ENCODE measurements at regions not wholly inside any gene's neighbourhood (a gene's known extent, or its start where the extent isn't known, plus 50 kb on each side); places are given as distances from the start of the nearest gene placed in this dataset.

- no peak overlapping the region for H3K27ac ChIP-seq (ENCODE audit: low read depth)
- no peaks in the 10 kb centered on the region for H3F3A ChIP-seq (replicated peaks; ENCODE audit: low read depth)
- H3K4me3 ChIP-seq, result no peak overlapping the region
- DNase-seq (ENCODE audit: low spot score) (no peak), ATAC-seq (no peak)
- H3K36me3 ChIP-seq (ENCODE audit: insufficient read depth), result peaks cover 10% of the 10 kb centered on the region
- no peaks in the 10 kb centered on the region for H3K79me2 ChIP-seq (replicated peaks; ENCODE audit: insufficient read depth)
- Mint-ChIP-seq H3K4me3 (no peak overlapping the region), H3K27me3 (ENCODE audit: insufficient read depth, low read depth, poor library complexity) (peaks cover 2% of the 10 kb centered on the region), H3K4me1 (peaks cover 24% of the 10 kb centered on the region), H3K27ac (no peak overlapping the region), H3K36me3 (ENCODE audit: low read depth) (peaks cover 26% of the 10 kb centered on the region; the same call in 2 of the 3 replicates), H3K9me3 (peaks cover 28% of the 10 kb centered on the region)
- no peak overlapping the region for H3K4me2 ChIP-seq
- H4K20me1 ChIP-seq (replicated peaks; ENCODE audit: insufficient read depth), result no peaks in the 10 kb centered on the region
- H2AFZ ChIP-seq, result no peak overlapping the region; the same call in 1 of the 2 replicates
- H3K9me2 ChIP-seq (ENCODE audit: insufficient read depth), result 0 out of 2 replicates have a peak, but pooled peaks cover 4% of the 10 kb centered on the region
- TF ChIP-seq CTCF (conservative IDR thresholded peaks at IDR 0.05; ENCODE audit: low read depth in 2 of 2) (no peak), CREB1 (CRISPR knock-in tag; IDR thresholded peaks at IDR 0.05; ENCODE audit: low read depth) (no peak), JUNB (IDR thresholded peaks at IDR 0.05; ENCODE audit: unreplicated experiment) (no peak), REST (IDR thresholded peaks at IDR 0.05; ENCODE audit: unreplicated experiment) (no peak), NANOG (IDR thresholded peaks at IDR 0.05; ENCODE audit: borderline replicate concordance) (no peak), STAT1 (IDR thresholded peaks at IDR 0.05; ENCODE audit: unreplicated experiment) (no peak)
- H3K4me1 ChIP-seq (ENCODE audit: insufficient read depth), result peaks cover 13% of the 10 kb centered on the region; the same call in 1 of the 2 replicates
- H3K27me3 ChIP-seq (ENCODE audit: insufficient read depth), result no peaks in the 10 kb centered on the region
Observed at GRCh38 chr5:113675166-113675565, 161.7 kb downstream of the YTHDC2 start.

- Histone ChIP-seq H3K4me3 (no peak overlapping the region), H2AFZ (peak overlapping the region; percentile 84), H3K4me2 (no peak overlapping the region), H3K27ac (ENCODE audit: low read depth) (no peak overlapping the region), H3K79me2 (replicated peaks; ENCODE audit: insufficient read depth) (no peaks in the 10 kb centered on the region), H3K27me3 (ENCODE audit: insufficient read depth) (no peaks in the 10 kb centered on the region), H3K4me1 (ENCODE audit: insufficient read depth) (peaks cover 13% of the 10 kb centered on the region; the same call in 1 of the 2 replicates), H4K20me1 (replicated peaks; ENCODE audit: insufficient read depth) (no peaks in the 10 kb centered on the region), H3F3A (replicated peaks; ENCODE audit: low read depth) (no peaks in the 10 kb centered on the region), H3K36me3 (ENCODE audit: insufficient read depth) (peaks cover 10% of the 10 kb centered on the region), H3K9me2 (ENCODE audit: insufficient read depth) (no peaks in the 10 kb centered on the region)
- no peak for DNase-seq (ENCODE audit: low spot score)
- no peak overlapping the region for H3K27ac Mint-ChIP-seq
- ATAC-seq, result no peak
- H3K36me3 Mint-ChIP-seq (ENCODE audit: low read depth), result peaks cover 22% of the 10 kb centered on the region; the same call in 2 of the 3 replicates
- H3K4me3 Mint-ChIP-seq, result no peak overlapping the region
- peaks cover 25% of the 10 kb centered on the region for H3K9me3 Mint-ChIP-seq
- H3K4me1 Mint-ChIP-seq, result peaks cover 28% of the 10 kb centered on the region
- H3K27me3 Mint-ChIP-seq (ENCODE audit: insufficient read depth, low read depth, poor library complexity), result peaks cover 2% of the 10 kb centered on the region
- TF ChIP-seq ZNF114 (CRISPR knock-in tag; IDR thresholded peaks at IDR 0.05) (no peak), EZH2 (IDR thresholded peaks at IDR 0.05; ENCODE audit: low read depth, unreplicated experiment) (no peak), EZH2phosphoT487 (IDR thresholded peaks at IDR 0.05; ENCODE audit: unreplicated experiment) (no peak), NANOG (IDR thresholded peaks at IDR 0.05; ENCODE audit: borderline replicate concordance) (no peak), ETS1 (IDR thresholded peaks at IDR 0.05) (no peak)
Observed at GRCh38 chr5:113678202-113678601, 164.7 kb downstream of the YTHDC2 start.
